ENCODE measurements at regions not wholly inside any gene's neighbourhood (a gene's known extent, or its start where the extent isn't known, plus 50 kb on each side); places are given as distances from the start of the nearest gene placed in this dataset.
A peak's percentile ranks its signal among the peaks of the same experiment; 100 is the strongest.
"Not testable (repeated sequence)": the region's sequence is repeated elsewhere in the genome, so short reads cannot be mapped to it uniquely, and the experiment has no call there.

DNA sequence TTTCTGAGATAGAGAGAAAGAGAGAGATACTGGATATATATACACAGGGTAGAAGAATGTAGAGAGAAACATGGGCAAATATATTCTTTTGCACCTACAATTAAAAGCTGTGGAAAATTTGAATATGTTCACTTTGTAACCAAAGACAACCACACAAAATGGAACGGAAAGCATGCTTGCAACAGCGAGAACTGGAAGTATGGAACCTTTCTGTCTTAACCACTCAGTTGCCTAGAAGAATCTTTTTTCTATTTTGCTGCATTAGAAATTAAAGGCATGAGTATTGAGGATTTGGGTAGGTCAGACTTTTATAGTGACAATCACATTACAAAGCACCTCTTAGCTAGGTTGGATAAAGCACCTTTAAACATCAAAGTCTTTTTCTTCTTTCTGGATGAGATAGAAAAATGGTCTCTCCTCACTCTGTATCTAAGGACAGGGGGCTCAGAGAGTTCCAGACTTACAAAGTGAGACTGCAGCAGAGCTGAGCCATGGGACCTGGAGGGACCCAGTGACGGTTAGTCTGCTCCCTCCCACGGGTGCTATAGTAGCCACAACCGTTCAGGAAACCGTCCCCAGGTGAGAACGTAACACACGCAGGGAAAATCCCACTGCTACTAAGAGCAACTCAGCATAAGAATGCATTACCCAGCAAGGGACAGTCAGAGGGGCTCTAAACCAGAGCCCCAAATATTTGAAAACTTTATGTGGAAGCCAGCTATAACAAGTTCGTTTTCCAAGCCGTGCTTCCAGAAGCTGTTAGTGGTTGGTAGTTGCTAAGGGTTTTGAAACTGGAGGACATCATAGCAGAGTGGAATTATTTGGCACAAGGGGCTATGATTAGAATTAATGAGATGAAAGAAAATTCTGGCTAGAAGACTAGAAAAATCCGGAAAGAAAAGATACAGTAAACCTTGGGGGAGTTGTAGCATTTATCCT is 97.1 kb downstream of the DAD1 start:
- DNase-seq, result peak in 1 of 2 experiments; percentile 56

DNA sequence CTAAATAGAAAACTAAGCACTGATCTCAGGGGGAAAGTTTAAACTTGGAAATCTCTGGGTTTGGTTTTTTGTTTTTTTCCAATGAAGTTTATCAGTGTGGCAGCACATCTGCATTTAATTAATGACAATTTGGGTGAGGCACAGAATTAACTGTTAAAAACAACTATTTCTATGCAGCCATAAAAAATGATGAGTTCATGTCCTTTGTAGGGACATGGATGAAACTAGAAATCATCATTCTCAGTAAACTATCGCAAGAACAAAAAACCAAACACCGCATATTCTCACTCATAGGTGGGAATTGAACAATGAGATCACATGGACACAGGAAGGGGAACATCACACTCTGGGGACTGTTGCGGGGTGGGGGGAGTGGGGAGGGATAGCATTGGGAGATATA is 98.0 kb downstream of the DAD1 start:
- DNase-seq, result not testable (repeated sequence)

DNA sequence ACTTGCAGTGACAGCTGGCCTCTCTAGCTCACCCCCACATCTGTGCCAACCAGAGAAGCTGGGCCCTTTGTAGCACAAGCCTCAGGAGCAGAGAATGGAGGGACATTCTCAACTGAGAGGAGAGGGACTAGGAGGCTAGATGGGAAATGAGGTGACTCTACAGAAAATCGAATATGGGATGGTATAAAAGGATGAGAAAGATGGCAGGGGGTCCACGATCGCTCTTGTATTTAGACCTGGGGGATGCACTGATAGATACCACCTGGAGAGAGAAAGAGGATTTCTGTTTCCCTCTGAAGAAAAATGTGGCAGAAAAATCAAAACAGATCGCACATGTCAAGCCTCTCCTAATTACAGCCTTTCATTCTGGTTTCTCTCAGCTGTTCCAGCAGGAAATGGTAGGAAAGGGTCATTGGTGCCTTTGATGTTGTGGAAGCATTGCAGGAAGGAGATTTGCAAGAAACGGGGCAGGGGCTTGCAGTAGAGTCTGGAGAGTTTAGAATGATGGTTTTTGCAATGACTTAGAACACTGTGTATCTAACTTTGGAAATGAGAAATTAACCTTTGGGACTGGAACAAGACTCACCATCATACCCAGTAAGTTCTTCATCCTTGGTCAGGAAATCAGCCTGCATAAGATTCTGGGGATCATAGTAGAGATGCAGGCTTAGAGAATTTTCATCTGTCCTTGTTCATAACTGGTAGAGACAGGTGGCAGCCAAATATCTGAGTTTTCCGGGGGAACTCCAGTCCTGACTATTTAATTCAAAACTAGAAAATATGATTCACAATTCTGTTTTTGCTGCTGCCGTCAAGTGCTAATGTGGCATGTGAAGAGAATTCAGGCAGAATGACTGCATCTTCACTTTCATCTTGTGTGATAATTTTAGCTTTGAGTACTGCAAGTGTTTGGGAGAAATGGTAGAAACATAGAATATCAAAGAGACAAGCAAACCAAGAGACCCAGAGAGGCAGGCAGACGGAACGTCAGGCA is 98.8 kb downstream of the DAD1 start:
- no peak for DNase-seq

DNA sequence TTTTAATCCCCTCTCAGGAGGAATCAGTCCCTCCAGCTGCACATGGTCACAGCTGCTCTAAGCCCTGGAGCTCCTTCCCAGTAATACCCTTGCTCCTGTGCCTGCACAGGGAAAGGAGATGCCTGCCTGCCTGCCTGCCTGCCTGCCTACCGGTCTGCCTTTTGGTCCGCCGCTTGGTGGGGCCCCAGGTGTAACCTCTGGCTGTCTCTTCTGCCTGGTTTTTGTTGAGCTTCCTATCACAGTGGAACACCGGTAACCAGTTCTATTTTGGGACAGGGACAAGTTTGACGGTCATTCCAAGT is 99.8 kb downstream of the DAD1 start:
- no peak for DNase-seq

DNA sequence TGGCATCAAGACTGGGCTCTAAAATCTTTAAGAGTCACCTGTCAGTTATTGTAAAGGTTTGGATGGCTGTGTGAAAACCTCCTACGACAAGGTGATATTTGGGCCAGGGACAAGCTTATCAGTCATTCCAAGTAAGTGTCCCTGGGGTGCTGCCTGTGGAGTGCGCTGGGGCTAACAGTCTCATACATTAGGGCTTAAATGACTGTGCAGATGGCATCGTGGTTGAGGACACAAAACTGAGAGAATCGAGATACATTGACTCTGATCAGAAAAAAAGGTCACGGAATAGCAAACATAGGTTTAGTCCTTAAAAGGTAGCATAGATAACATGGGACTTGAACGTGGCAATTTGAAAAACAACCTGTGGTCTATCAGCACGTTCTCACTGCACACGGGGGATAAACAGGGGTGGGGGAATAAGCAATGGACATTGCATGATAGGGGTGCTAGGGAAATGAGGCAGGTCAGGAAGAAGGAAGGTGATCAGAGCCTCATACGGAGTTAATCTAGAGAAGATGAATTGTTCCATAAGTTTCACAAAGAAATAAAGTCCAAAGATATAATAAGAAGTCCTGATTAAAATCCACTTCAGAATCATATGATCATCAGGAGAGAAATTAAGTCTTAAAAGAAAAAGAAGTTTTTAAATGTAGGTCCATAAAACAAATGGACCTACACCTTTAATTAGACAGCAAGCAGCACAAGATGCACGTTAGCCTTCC is 100.3 kb downstream of the DAD1 start:
- no peak for DNase-seq

DNA sequence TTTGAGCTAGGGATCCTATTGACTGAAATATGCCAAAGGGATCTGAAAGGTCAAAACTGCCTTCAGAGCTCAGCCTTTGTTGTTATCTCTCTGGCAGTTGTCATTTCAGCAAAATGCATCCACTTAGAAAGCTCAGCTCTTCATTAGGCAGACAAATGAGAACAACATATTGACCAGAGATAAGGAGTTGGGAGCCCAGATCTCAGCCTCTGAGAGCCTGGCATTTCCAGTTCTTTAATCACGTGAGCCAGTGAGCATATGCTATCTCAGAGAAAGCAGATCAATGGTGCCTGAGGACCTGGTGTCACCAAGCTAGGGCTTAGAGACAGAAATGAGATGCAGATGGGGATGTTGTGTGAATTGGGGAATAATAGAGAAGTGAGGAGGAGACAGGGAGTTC is 101.1 kb downstream of the DAD1 start:
- no peak for DNase-seq

DNA sequence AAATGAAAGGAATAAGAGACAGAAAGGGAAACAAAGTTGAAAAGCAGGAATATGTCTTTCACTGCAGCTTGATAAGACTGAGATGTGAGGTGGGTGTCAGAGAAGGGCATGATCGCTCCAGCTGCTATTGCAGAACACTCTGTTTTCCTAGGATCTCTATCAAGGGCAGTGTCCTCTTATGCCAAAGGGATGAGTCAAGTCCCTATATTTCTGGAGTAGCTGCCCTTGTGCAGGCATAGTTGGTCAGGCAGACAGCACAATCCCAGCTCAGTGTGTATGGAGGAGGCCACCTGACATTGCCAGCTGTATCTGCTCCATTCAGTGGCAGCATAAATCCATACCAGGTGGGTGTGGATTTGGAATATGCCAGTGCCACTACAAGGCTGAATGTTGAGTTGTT is 101.6 kb downstream of the DAD1 start:
- DNase-seq, result no peak

DNA sequence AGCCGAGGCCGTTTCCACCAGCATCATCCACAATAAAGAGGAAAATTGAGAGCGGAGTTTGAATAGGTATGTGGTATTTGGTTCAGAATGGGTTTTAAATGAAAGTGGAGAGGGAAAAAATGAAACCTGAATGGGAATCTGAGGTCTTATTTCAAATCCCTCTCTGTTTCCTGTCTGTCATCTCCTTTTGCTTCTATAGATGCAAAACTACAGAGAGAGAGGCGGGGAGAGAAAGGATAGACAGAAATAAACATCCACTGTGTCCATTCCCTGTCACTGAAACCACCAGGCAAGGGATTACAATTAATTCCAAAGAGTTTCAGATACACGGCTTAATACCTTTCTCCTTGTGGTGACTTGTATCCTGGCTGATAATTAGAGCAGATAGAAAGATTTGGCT is 102.3 kb downstream of the DAD1 start:
- no peak for DNase-seq

DNA sequence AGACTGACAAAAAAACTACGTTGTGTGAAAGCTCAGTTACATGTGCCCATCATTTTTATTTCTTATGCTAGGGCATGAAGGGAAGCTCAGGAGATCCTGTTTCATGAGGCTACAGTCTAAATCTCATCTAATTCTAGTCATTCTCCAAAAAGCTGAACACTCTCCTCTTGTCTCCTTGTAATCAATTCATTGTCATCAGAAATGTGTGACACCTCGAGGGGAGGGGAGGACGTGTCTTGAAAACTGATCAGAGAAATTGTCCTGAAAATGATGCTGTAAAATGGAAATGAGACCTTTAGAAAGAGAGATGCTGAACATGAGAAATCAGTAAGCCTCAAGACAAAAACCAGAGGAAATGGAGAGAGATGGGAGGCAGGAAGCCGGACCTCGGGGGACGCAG is 103.4 kb downstream of the DAD1 start:
- DNase-seq, result no peak

DNA sequence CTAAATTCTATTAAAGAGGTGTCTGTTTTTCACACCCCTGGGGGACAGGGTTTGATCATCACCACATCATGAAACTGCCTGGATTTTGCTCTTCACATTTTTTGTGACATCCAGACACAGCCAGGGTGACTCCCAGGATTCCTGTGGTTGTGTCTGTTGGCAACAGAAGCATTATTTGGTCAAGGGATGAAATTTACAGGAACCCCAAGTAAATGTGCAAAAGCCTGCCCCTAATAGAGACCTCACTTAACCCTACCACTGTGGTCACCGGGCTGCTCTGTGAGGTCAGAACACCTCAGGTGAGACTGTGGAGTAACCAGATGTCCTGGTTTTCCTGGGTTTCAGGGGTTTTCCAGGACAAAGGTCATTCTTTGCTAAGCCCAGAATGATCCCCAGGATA is 103.8 kb downstream of the DAD1 start:
- DNase-seq, result no peak

DNA sequence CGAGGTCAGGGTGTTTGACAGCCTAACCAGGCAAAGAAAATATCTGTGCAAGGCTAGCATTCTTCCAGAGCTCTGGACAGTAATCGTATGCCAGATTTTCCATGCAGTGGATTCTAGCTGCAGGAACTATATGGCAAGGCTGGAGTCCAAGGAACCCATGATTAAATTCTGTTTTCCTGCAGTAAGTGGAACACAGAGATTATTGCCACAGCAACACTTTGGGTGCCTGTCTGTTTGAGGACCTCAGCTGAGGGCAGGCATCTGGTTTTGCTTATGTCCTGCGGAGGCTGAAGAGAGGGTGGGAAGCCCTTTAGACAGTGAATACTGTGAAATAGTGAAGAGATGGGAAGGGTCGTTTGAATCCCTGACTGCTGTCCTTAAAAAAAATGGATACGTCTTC is 104.4 kb downstream of the DAD1 start:
- no peak for DNase-seq

DNA sequence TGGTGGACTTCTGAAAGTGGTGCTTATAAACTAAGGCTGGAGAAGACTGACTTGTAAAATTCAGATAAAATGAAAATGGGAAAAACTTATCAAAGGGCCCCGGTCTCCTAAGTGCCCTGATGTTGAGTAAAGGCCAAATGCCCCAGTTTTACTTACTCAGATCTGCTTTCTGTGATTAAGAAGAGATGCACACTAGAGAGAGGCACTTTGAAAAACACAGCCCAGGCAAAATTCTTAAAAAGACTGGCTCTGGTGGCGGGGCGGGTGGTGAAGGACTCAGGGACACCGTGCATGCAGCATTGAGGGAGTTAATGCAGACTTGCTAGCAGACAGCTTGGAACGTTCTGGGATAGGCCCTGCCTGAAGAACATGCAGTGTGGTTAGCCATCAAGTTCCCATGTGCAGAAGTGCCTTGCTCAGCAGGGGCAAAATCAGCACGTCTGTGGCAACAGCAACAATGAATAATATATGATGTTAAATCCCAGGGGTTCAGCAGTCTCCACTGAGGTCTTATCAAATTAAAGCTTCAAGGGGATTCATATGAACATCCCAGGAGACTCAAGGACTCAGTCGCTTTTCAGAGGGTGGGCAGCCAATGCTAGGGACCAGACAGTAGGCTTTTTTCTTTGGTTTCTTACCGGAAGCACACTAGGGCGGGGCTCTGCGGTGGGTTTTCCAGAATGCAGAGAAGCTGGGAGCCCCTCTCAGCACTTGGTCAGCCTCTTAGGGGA is 105.0 kb downstream of the DAD1 start:
- no peak for DNase-seq

DNA sequence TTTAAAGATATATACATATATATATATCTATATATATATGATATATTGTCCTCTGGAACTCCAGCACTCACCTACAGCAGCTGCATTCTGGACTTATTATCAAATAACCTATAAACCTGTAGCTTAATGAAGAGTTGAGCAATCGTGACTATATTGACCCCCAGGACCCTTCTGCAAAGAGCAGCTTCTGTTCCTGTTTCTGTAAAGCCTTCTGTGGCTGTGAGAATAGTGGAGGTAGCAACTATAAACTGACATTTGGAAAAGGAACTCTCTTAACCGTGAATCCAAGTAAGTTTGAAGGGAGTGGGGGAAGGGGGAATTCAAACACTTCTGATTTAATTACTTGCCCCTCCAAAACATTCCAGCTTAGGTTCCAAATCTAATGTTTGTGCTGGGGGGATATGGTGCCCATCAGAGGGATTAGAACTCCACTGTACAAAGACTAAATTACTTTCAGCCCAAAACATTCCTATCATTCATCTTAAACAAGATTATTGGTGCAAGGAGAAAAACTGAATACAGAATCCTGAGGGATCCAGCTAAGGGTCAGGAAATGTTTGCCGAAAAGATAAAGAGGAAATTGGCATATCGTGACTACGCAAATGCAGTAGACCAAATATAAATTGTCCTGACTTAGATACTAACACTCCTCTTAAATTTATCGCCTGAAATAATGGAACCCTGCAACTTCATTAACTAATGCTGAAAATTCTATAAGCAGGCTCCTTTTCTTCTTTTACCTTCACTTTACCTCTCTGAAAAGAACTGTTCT is 106.1 kb downstream of the DAD1 start:
- DNase-seq, result no peak

DNA sequence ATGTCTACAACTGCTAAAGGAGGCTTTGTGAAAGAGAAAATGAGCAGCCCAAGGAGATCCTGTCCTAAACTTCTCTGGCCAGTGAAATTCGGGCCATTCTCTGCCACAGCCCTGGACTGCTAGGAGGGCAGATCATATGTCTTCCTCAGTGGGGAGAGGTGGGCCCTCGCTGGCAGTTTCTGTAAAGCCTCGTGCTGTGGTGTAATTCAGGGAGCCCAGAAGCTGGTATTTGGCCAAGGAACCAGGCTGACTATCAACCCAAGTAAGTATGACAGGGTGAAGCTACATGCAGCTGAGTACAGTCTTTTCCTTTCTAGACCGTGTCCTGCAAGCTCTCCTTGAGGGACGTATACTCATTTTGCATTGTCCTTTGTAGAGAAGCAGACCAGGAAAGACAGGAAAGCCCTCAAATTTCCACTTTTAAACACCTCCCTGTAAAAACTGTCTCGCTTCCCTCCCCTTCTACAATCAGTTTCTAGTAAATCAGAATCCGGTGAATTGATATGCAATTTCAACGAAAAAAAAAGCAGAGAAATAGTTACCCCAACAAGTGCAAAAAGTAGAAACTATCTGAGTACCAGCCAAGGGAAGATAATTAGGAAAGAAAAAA is 106.8 kb downstream of the DAD1 start:
- DNase-seq, result no peak

DNA sequence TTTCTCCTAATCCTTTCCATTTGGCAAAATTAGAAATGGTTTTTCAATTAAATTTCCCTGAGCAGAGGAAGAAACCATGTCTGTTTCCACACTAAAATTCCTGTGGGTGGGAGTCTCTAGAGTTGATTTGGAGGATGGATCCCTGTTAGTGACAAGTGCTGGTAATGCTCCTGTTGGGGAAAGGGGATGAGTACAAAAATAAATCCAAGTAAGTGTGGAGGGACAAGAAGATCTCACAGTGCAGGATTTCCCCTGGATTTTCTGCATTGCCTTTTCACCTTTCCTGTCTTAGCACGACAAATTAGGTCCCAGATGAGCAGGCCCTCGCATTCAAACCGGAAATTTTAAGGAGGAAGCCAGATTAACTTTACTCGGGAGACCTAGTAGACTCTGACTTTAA is 107.5 kb downstream of the DAD1 start:
- no peak for DNase-seq

DNA sequence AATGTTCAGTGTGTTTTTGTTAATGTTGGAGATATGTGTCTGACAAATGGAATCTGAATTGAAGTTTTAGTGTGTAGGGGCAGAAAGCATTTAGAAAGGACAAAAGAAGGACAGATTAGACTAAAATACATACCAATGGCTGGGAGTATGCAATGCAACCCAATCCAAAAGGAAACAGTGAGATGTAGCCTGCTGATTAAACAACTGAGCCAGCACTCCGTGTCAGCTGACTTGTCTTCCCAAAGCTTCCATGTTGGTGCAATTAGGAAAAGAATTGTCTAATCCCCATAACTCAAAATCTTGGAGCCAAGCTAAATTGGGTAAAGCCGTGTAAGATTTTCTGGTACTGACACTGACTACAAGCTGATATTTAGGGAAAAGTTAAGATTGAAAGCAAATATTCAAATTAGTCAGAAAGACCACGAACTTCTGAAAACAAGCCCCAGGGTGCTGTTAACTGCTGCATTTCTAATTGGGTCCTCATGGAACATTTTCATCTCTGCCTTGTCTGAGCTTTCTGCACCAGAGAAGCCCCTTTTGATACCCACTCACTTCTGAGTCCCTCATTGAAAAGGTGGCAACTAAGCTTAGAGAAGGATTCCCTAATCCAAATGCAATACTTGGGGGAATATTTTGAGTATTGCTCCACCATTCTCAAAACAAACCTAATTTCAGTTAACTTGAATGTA is 109.1 kb downstream of the DAD1 start:
- DNase-seq, result no peak

DNA sequence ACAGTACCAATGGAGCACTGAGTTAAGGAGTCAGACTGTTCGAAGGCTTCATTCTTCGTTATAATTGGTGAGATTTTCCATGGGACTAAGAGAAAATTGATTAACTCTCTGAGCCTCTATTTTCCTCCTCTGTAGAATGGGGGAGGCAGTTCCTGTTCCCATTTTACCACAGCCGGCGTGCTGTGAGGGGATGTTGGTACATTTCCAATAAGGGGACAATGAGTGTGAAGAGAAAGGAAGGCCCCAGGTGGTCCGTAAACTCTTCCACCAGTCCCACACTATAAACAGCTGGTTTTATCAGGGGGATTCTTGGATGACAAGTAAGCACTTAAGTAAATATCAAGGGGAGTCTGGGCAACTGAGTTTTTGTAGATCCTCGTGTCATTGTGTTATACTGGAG is 109.9 kb downstream of the DAD1 start:
- no peak for DNase-seq

DNA sequence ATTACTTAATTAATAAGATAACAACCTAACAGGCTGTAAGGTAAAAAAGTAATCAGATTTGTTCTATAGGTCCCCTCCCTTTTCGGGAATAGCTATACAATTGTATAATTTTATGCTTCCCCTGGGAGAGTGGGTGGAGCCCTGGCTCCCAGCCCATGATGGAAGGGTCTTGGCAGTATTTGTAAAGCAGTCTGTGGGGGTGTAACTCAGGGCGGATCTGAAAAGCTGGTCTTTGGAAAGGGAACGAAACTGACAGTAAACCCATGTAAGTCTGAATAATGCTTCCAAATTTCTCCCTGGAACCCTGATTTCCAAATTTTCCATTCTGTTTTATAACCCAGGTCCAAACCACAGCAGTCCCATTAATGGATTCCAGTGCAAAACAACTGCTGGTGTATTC is 110.4 kb downstream of the DAD1 start:
- no peak for DNase-seq

DNA sequence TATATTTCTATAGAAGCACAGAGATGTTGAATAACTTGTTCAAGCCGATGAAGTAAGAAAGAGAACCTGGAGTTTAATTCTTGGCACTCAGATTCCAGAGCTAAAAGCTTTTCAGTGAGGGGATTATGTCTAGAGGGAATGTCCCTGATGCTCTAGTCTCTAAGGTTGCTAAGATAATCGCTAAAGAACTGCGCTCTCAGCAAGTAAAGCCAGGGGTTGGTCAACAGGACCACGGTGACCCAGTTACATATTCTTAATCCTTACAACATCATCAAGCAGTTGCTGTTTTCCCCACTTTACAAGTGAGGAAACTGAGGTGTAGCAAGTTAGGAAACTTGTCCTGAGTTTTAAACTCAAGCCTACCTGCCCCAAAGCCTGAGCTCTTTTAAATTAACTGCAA is 110.8 kb downstream of the DAD1 start:
- no peak for DNase-seq

DNA sequence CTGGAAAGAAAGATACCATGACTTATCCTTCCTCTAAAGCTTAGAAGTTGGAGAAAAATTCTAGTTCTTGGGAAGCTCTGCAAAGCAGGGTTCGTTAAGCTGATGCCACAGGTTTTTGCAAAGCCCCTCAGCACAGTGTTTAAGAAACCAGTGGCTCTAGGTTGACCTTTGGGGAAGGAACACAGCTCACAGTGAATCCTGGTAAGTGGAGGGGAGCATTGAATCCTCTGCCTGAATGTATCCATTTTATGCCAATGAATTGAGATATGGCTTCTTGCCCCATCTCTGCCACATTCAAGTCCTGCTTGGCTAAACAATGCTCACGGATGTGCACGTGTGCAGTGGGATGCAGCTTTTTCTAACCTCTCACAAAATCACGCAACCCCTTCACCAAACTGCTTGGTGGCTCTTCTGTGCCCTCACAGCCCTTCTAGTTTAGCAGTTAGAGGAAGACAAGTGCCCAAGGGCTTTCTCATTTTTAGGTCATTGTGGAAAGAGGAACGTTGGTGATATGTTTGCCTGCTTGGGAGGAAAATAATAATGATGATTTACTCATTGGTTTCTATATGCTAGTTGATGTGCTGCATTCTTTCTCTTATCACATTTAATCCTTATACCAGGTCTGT is 111.3 kb downstream of the DAD1 start:
- no peak for DNase-seq

Data from stimulated activated CD4-positive, alpha-beta T cell treated with anti-CD3 and anti-CD28 coated beads, Interleukin-4, amount 100 ng/mL, for 4 hours (primary cell).